Peyer's patch (tissue), 4 donors: ENCODE measurements at regions not wholly inside any gene's neighbourhood (a gene's known extent, or its start where the extent isn't known, plus 50 kb on each side); places are given as distances from the start of the nearest gene placed in this dataset.

Experiments used
- CTCF ChIP-seq, 6 experiments: fragments of 450-650 bp in 4 of 6; fragments of 200-600 bp in 2 of 6; sonication (generic) in 1 of 6; IDR thresholded peaks; one replicate each; pipeline ENCODE4 v1.5.1; 2017 to 2019; ENCODE audit warnings: antibody characterized with exemption in 6 of 6, mild to moderate bottlenecking in 3 of 6, moderate library complexity in 1 of 6
- POLR2A ChIP-seq, 2 donors: fragments of 450-650 bp; IDR thresholded peaks; one replicate each; pipeline ENCODE4 v1.5.1; 2017; ENCODE audit warnings: antibody characterized with exemption in 2 of 2, mild to moderate bottlenecking in 2 of 2, moderate library complexity in 2 of 2

- TF ChIP-seq CTCF (IDR thresholded peaks at IDR 0.05) (no peak), POLR2A (IDR thresholded peaks at IDR 0.05) (no peak)
These were observed 57.5 kb upstream of the DYNLT3 start for GRCh38 chrX:37904833-37905232.
